Gastroesophageal sphincter (tissue), 3 donors: ENCODE measurements at regions not wholly inside any gene's neighbourhood (a gene's known extent, or its start where the extent isn't known, plus 50 kb on each side); places are given as distances from the start of the nearest gene placed in this dataset.

ENCODE experiments used
- EP300 ChIP-seq: sonication (generic); formaldehyde crosslinking; IDR thresholded peaks from one replicate; pipeline ENCODE4 v1.6.1; 2017; ENCODE audit warnings: antibody characterized with exemption, mild to moderate bottlenecking
- POLR2A ChIP-seq, 2 donors: fragments of 450-650 bp; IDR thresholded peaks; one replicate each; pipeline ENCODE4 v1.6.1; 2017; ENCODE audit warnings: antibody characterized with exemption in 2 of 2, mild to moderate bottlenecking in 2 of 2, moderate library complexity in 1 of 2
- POLR2AphosphoS5 ChIP-seq: sonication (generic); formaldehyde crosslinking; IDR thresholded peaks from one replicate; pipeline ENCODE4 v1.6.1; 2017; ENCODE audit warnings: antibody characterized with exemption
- TF ChIP-seq, protein P1 (sequence below), 4 experiments: fragments of 200-600 bp in 2 of 4; fragments of 450-650 bp in 2 of 4; sonication (generic) in 1 of 4; IDR thresholded peaks; one replicate each; pipeline ENCODE4 v1.5.1; 2017 to 2019; ENCODE audit warnings: antibody characterized with exemption in 4 of 4, mild to moderate bottlenecking in 2 of 4, moderate library complexity in 2 of 4

DNA sequence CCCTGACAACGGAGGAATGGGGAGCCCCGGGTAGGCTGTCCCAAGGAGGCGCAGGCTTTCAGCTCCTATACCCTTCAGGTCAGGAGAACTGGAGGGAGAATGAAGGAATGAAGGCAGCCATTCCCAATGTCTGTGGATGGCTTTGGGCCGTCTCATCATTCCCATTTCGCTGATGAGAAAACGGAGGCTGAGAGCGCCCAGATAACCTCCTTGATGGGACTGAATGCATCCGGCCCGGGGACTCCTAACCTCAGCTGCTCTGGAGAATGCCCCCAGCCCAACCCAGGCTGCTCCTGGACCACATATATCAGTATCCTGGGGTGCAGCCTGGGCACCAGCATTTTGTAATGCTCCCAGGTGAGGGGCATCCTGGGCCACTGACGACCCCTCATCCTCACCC, 52.6 kb upstream of the RNU6ATAC start:
- TF ChIP-seq POLR2A (IDR thresholded peaks at IDR 0.05) = no peak
- no peak for TF ChIP-seq EP300
- TF ChIP-seq, protein P1, sequence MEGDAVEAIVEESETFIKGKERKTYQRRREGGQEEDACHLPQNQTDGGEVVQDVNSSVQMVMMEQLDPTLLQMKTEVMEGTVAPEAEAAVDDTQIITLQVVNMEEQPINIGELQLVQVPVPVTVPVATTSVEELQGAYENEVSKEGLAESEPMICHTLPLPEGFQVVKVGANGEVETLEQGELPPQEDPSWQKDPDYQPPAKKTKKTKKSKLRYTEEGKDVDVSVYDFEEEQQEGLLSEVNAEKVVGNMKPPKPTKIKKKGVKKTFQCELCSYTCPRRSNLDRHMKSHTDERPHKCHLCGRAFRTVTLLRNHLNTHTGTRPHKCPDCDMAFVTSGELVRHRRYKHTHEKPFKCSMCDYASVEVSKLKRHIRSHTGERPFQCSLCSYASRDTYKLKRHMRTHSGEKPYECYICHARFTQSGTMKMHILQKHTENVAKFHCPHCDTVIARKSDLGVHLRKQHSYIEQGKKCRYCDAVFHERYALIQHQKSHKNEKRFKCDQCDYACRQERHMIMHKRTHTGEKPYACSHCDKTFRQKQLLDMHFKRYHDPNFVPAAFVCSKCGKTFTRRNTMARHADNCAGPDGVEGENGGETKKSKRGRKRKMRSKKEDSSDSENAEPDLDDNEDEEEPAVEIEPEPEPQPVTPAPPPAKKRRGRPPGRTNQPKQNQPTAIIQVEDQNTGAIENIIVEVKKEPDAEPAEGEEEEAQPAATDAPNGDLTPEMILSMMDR (IDR thresholded peaks at IDR 0.05) = no peak
- TF ChIP-seq POLR2AphosphoS5 = no peak
